Testis (tissue), 2 donors: ENCODE measurements at regions not wholly inside any gene's neighbourhood (a gene's known extent, or its start where the extent isn't known, plus 50 kb on each side); places are given as distances from the start of the nearest gene placed in this dataset.

Source experiments
- CTCF ChIP-seq, 3 experiments: fragments of 450-650 bp in 2 of 3; fragments of 200-600 bp in 1 of 3; sonication (generic) in 1 of 3; IDR thresholded peaks; one replicate each; pipeline ENCODE4 v1.5.1; 2016 to 2019; ENCODE audit warnings: antibody characterized with exemption in 3 of 3, mild to moderate bottlenecking in 2 of 3, moderate library complexity in 1 of 3
- POLR2A ChIP-seq: fragments of 450-650 bp; IDR thresholded peaks from one replicate; pipeline ENCODE4 v1.6.1; 2017; ENCODE audit warnings: antibody characterized with exemption, mild to moderate bottlenecking, moderate library complexity

GRCh38 chr15:26065723-26066122, 202.6 kb upstream of the ATP10A start:
- TF ChIP-seq CTCF (IDR thresholded peaks at IDR 0.05) (no peak), POLR2A (no peak)
